SK-N-SH (cell line): ENCODE measurements at regions not wholly inside any gene's neighbourhood (a gene's known extent, or its start where the extent isn't known, plus 50 kb on each side); places are given as distances from the start of the nearest gene placed in this dataset.

Experiments
- CTCF ChIA-PET: fragments of 300-600, 350-600 bp; formaldehyde crosslinking; extraction: SDS; loops from one replicate; lab custom pipeline; 2021; lab: Yijun Ruan, JAX
- POLR2A ChIA-PET: fragments of 350-600 bp; sonication (Branson Sonifier 250); formaldehyde crosslinking; extraction: SDS; loops from one replicate; lab custom pipeline; 2020; ENCODE audit warnings: antibody characterized with exemption, inconsistent platforms; lab: Yijun Ruan, JAX
- DNase-seq: peaks from one replicate; pipeline ENCODE4 v3.0.0; 2012
- H2AFZ ChIP-seq: fragments of 200-600 bp; sonication (generic); 2 replicates; pipeline ENCODE4 v1.8.1; 2016; ENCODE audit warnings: antibody characterized with exemption, mild to moderate bottlenecking, low read depth
- H3F3A ChIP-seq: fragments of 200-600 bp; sonication (generic); replicated peaks from 2 replicates; pipeline ENCODE3; 2016; ENCODE audit warnings: antibody characterized with exemption, mild to moderate bottlenecking; ENCODE audit not compliant: insufficient read depth
- H3K27ac ChIP-seq, 2 experiments: fragments of 200-500 bp in 1 of 2; fragments of 200-600 bp in 1 of 2; sonication (Bioruptor generic) in 1 of 2; sonication (generic), shearing (Covaris generic) in 1 of 2; 2 replicates each; pipeline versions ENCODE4 v1.5.1 to v1.6.1; 2014 to 2016; ENCODE audit warnings: low read depth in 2 of 2, inconsistent platforms in 1 of 2, low read length in 1 of 2, mild to moderate bottlenecking in 1 of 2, mixed read lengths in 1 of 2
- H3K27me3 ChIP-seq: fragments of 200-600 bp; sonication (generic), shearing (Covaris generic); 2 replicates; pipeline ENCODE4 v1.6.1; 2016; ENCODE audit warnings: mixed run types; ENCODE audit not compliant: insufficient read depth
- H3K36me3 ChIP-seq, 2 experiments: fragments of 200-500 bp in 1 of 2; fragments of 200-600 bp in 1 of 2; sonication (Bioruptor generic) in 1 of 2; sonication (generic) in 1 of 2; replicated peaks in 1 of 2; 2 replicates each; pipeline versions ENCODE3 to v1.5.1; 2014 to 2016; ENCODE audit warnings: low read length in 1 of 2, mild to moderate bottlenecking in 1 of 2; ENCODE audit not compliant: insufficient read depth in 2 of 2, control insufficient read depth in 1 of 2
- H3K4me1 ChIP-seq, 2 experiments: fragments of 200-500 bp in 1 of 2; fragments of 200-600 bp in 1 of 2; sonication (Bioruptor generic) in 1 of 2; sonication (generic), shearing (Covaris generic) in 1 of 2; 2 replicates each; pipeline versions ENCODE4 v1.5.1 to v1.6.1; 2014 to 2016; ENCODE audit warnings: low read depth in 1 of 2, low read length in 1 of 2, mixed run types in 1 of 2; ENCODE audit not compliant: insufficient read depth in 2 of 2, control insufficient read depth in 1 of 2
- H3K4me2 ChIP-seq: fragments of 200-600 bp; sonication (generic), shearing (Covaris generic); 2 replicates; pipeline ENCODE4 v1.6.1; 2017; ENCODE audit warnings: mixed run types
- H3K4me3 ChIP-seq, 2 experiments: fragments of 200-500 bp in 1 of 2; fragments of 200-600 bp in 1 of 2; sonication (Bioruptor generic) in 1 of 2; sonication (generic), shearing (Covaris generic) in 1 of 2; 2 replicates each; pipeline versions ENCODE4 v1.5.1 to v1.8.1; 2014 to 2016; ENCODE audit warnings: low read depth in 2 of 2, inconsistent platforms in 1 of 2, low read length in 1 of 2, mild to moderate bottlenecking in 1 of 2, mixed read lengths in 1 of 2, moderate library complexity in 1 of 2
- H3K79me2 ChIP-seq: fragments of 200-600 bp; sonication (generic); 2 replicates; pipeline ENCODE4 v1.8.1; 2017; ENCODE audit warnings: mild to moderate bottlenecking; ENCODE audit not compliant: insufficient read depth
- H3K9ac ChIP-seq: fragments of 200-600 bp; sonication (generic); 2 replicates; pipeline ENCODE4 v1.6.1; 2017; ENCODE audit warnings: mixed run types
- H3K9me2 ChIP-seq: fragments of 200-600 bp; sonication (generic); 2 replicates; pipeline ENCODE4 v1.6.1; 2017; ENCODE audit warnings: mixed run types
- H3K9me3 ChIP-seq: fragments of 200-600 bp; sonication (generic); 2 replicates; pipeline ENCODE4 v1.6.1; 2017; ENCODE audit warnings: mixed run types, mild to moderate bottlenecking, moderate library complexity
- H4K20me1 ChIP-seq: fragments of 200-600 bp; sonication (generic); 2 replicates; pipeline ENCODE4 v1.6.1; 2017; ENCODE audit warnings: mild to moderate bottlenecking, mixed run types; ENCODE audit not compliant: insufficient read depth
- CHD2 ChIP-seq: fragments of 150-350 bp; IDR thresholded peaks from 2 replicates; pipeline ENCODE4 v1.6.1; 2018; ENCODE audit warnings: low read length; ENCODE audit not compliant: partially characterized antibody
- ELF1 ChIP-seq: IDR thresholded peaks from 2 replicates; pipeline ENCODE4 v1.4.0; 2012
- EP300 ChIP-seq, 2 experiments: IDR thresholded peaks; 2 replicates each; pipeline versions ENCODE4 v1.4.0 to v1.6.1; 2012; ENCODE audit warnings: borderline replicate concordance in 1 of 2, low read depth in 1 of 2, low read length in 1 of 2
- FOSL2 ChIP-seq: IDR thresholded peaks from 2 replicates; pipeline ENCODE4 v1.4.0; 2012; ENCODE audit warnings: low read depth, mild to moderate bottlenecking, moderate library complexity, borderline replicate concordance
- FOXM1 ChIP-seq: IDR thresholded peaks from 2 replicates; pipeline ENCODE4 v1.4.0; 2012; ENCODE audit warnings: low read depth, mild to moderate bottlenecking
- GATA2 ChIP-seq: sonication (generic); formaldehyde crosslinking; IDR thresholded peaks from 2 replicates; pipeline ENCODE4 v1.5.0; 2020; ENCODE audit warnings: mild to moderate bottlenecking, missing genetic modification reagents
- NFIC ChIP-seq: IDR thresholded peaks from 2 replicates; pipeline ENCODE4 v1.4.0; 2012; ENCODE audit warnings: borderline replicate concordance
- PBX3 ChIP-seq: IDR thresholded peaks from 2 replicates; pipeline ENCODE4; 2012
- SIN3A ChIP-seq: IDR thresholded peaks from 2 replicates; pipeline ENCODE4 v1.6.1; 2012; ENCODE audit warnings: low read depth, mild to moderate bottlenecking, low read length, moderate library complexity, borderline replicate concordance
- SMC3 ChIP-seq: IDR thresholded peaks from 2 replicates; pipeline ENCODE4 v1.6.1; 2012; ENCODE audit warnings: low read depth, low read length, improper control_type of control experiment
- USF1 ChIP-seq: IDR thresholded peaks from 2 replicates; pipeline ENCODE4 v1.4.0; 2012; ENCODE audit warnings: low read depth, borderline replicate concordance
- USF2 ChIP-seq: fragments of 150-350 bp; IDR thresholded peaks from 2 replicates; pipeline ENCODE4 v1.6.1; 2017; ENCODE audit warnings: antibody characterized with exemption, low read length, low read depth, borderline replicate concordance
- YY1 ChIP-seq: IDR thresholded peaks from 2 replicates; pipeline ENCODE4 v1.4.0; 2012; ENCODE audit warnings: low read depth, mild to moderate bottlenecking
- WGBS: methylation state at CpG from one replicate; pipeline ENCODE4 v1.1.6; 2017; ENCODE audit warnings: low lambda C conversion rate; 5-methylcytosine and 5-hydroxymethylcytosine counted together

GRCh38 chrX:69293776-69294601, 128.7 kb upstream of the PJA1 start (continued):
- no peak for TF ChIP-seq EP300 (IDR thresholded peaks at IDR 0.05; ENCODE audit: borderline replicate concordance in 1 of 2, low read depth in 1 of 2, low read length in 1 of 2)
- TF ChIP-seq USF1 = no peak
- no peak for TF ChIP-seq YY1
- TF ChIP-seq SMC3 = no peak
- no peak for TF ChIP-seq GATA2 (CRISPR knock-in tag)

- H3F3A ChIP-seq = no peaks in the 10 kb centered on the region
- no peak overlapping the region for H2AFZ ChIP-seq
- H3K36me3 ChIP-seq = no peaks in the 10 kb centered on the region
- H4K20me1 ChIP-seq = no peaks in the 10 kb centered on the region
- H3K4me2 ChIP-seq = no peak overlapping the region
- H3K27me3 ChIP-seq = peaks cover 10% of the 10 kb centered on the region; the same call in 1 of the 2 replicates
- no peaks in the 10 kb centered on the region for H3K9me2 ChIP-seq
- H3K4me1 ChIP-seq = peaks cover 0 to 3% of the 10 kb centered on the region in 2 experiments; a peak in 2 of 4 replicates
- H3K9ac ChIP-seq = no peak overlapping the region
- 10% methylated on average over 3 of the region's 4 CpGs for WGBS
- CTCF ChIA-PET = interaction anchor here (0.8 kb wide), 1 partner anchor 1108 kb away, joined by 3 read pairs; no protein-coding TSS in a partner anchor
- no peak for DNase-seq
- POLR2A ChIA-PET = no interaction called here
- H3K79me2 ChIP-seq = no peaks in the 10 kb centered on the region
- no peak overlapping the region for H3K4me3 ChIP-seq
- TF ChIP-seq FOSL2 = no peak
- TF ChIP-seq SIN3A = no peak
- no peak for TF ChIP-seq USF2
- no peak for TF ChIP-seq CHD2
- TF ChIP-seq PBX3 = no peak
- TF ChIP-seq FOXM1 = no peak
- TF ChIP-seq ELF1 = no peak
- TF ChIP-seq NFIC = no peak
- H3K27ac ChIP-seq = no peak overlapping the region
- H3K9me3 ChIP-seq = no peaks in the 10 kb centered on the region
These were observed 125.9 kb upstream of the PJA1 start for GRCh38 chrX:69291116-69291515.
